ENCODE measurements at regions not wholly inside any gene's neighbourhood (a gene's known extent, or its start where the extent isn't known, plus 50 kb on each side); places are given as distances from the start of the nearest gene placed in this dataset.

DNA sequence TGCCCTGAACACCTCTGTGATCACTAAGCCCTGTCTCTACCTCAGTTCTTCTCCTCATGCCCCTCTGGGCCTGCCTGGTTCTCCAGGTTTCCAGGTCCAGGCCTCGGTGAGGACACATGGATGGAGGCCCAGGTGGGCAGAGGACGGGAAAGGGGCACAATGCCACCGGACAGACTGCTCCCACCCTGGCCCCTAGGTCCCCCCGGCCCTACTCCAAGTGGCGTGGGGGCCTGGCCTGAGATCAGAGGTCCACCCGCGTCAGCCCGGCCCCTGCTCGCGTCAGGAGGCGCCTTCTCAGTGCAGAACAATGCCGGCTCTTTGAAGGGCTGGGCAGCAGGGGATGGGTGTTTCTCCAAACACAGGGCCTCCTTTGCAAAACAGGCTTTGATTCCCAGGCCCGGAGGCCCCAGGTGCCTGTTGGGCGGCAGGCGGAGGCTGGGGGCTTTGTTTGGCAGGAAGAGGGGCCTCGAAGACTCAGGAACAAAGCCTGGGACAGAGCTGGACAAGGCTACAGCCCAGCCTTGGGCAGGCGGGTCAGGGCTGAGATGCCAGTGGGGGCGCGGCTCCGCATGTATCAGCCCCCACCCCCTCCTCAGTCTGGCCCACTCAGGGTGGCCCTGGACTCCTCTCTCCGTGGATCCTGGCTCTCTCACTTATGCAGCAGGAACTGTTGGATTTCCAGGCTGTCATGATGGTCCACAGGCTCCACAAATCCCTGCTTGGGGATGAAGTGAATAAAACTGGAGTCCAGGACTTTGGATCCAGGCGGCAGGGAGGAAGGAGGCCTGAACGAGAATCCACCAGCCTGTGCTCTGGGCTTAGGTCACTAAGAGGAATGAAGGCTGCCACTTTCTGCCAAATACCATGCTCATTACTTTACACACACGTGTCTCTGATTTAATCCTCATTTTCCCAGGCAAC, 77.4 kb upstream of the SLC2A1 start (continued):
- TF ChIP-seq, protein P1, sequence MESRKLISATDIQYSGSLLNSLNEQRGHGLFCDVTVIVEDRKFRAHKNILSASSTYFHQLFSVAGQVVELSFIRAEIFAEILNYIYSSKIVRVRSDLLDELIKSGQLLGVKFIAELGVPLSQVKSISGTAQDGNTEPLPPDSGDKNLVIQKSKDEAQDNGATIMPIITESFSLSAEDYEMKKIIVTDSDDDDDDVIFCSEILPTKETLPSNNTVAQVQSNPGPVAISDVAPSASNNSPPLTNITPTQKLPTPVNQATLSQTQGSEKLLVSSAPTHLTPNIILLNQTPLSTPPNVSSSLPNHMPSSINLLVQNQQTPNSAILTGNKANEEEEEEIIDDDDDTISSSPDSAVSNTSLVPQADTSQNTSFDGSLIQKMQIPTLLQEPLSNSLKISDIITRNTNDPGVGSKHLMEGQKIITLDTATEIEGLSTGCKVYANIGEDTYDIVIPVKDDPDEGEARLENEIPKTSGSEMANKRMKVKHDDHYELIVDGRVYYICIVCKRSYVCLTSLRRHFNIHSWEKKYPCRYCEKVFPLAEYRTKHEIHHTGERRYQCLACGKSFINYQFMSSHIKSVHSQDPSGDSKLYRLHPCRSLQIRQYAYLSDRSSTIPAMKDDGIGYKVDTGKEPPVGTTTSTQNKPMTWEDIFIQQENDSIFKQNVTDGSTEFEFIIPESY (IDR thresholded peaks at IDR 0.05; ENCODE audit: borderline replicate concordance, low read depth), result no peak
- TF ChIP-seq, protein P2, sequence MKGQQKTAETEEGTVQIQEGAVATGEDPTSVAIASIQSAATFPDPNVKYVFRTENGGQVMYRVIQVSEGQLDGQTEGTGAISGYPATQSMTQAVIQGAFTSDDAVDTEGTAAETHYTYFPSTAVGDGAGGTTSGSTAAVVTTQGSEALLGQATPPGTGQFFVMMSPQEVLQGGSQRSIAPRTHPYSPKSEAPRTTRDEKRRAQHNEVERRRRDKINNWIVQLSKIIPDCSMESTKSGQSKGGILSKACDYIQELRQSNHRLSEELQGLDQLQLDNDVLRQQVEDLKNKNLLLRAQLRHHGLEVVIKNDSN (IDR thresholded peaks at IDR 0.05; ENCODE audit: borderline replicate concordance, low read depth), result no peak
- no peak for TF ChIP-seq TCF12 (IDR thresholded peaks at IDR 0.05)
- TF ChIP-seq NFIC (IDR thresholded peaks at IDR 0.05; ENCODE audit: borderline replicate concordance), result no peak
- no peak for TF ChIP-seq TEAD4 (IDR thresholded peaks at IDR 0.05; ENCODE audit: borderline replicate concordance, insufficient read depth)
- TF ChIP-seq POLR2AphosphoS5 (IDR thresholded peaks at IDR 0.05; ENCODE audit: low read depth, low read length), result no peak
- TF ChIP-seq FOSL2 (IDR thresholded peaks at IDR 0.05; ENCODE audit: borderline replicate concordance, low read depth), result no peak
- no peak for TF ChIP-seq YY1 (IDR thresholded peaks at IDR 0.05; ENCODE audit: low read depth)
- TF ChIP-seq, protein P3, sequence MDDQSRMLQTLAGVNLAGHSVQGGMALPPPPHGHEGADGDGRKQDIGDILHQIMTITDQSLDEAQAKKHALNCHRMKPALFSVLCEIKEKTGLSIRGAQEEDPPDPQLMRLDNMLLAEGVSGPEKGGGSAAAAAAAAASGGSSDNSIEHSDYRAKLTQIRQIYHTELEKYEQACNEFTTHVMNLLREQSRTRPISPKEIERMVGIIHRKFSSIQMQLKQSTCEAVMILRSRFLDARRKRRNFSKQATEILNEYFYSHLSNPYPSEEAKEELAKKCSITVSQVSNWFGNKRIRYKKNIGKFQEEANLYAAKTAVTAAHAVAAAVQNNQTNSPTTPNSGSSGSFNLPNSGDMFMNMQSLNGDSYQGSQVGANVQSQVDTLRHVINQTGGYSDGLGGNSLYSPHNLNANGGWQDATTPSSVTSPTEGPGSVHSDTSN (IDR thresholded peaks at IDR 0.05), result no peak
- TF ChIP-seq, protein P4, sequence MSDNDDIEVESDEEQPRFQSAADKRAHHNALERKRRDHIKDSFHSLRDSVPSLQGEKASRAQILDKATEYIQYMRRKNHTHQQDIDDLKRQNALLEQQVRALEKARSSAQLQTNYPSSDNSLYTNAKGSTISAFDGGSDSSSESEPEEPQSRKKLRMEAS (IDR thresholded peaks at IDR 0.05; ENCODE audit: low read depth), result no peak
- no peak for TF ChIP-seq RCOR1 (IDR thresholded peaks at IDR 0.05; ENCODE audit: low read length)
- TF ChIP-seq CHD2 (IDR thresholded peaks at IDR 0.05; ENCODE audit: low read length, partially characterized antibody), result no peak

DNA sequence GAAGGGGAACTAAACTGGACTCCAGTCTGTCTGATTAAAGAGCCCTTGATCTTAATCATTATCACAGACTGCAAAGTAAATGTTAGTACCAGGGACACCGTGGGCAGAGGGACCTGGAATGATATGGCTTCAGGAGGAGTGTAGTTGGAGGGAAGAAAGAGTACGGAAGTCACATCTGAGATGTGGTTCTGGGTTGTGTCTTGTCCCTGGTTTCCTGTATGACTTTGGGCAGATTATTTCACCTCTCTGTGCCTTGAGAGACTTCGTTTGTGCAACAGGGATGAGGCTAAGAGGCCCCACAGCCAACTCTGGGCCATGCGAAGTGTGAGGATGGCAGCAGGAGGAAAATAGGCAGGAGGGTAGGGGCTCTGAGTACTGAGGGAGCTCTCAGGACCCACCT, 76.1 kb upstream of the SLC2A1 start:
- no peaks in the 10 kb centered on the region for H4K20me1 ChIP-seq (ENCODE audit: insufficient read depth)
- no peaks in the 10 kb centered on the region for H3K4me1 ChIP-seq (ENCODE audit: control insufficient read depth in 1 of 2, insufficient read depth in 2 of 2, low read depth in 1 of 2, low read length in 1 of 2)
- no peak overlapping the region for H3K9ac ChIP-seq
- 74% methylated on average over 4 of the region's 4 CpGs for WGBS (ENCODE audit: low lambda C conversion rate)
- CTCF ChIA-PET, result interaction anchor here (1.1 to 1.7 kb wide), 3 partner anchors 10 to 73 kb away, joined by 3 to 8 read pairs (median 3); no protein-coding TSS in a partner anchor
- POLR2A ChIA-PET, result no interaction called here
- H3K79me2 ChIP-seq (ENCODE audit: insufficient read depth), result no peaks in the 10 kb centered on the region
- no peak for TF ChIP-seq RXRA (IDR thresholded peaks at IDR 0.05; ENCODE audit: borderline replicate concordance, low read depth)
- TF ChIP-seq, protein P4 (IDR thresholded peaks at IDR 0.05; ENCODE audit: low read depth), result no peak
- TF ChIP-seq TEAD4 (IDR thresholded peaks at IDR 0.05; ENCODE audit: borderline replicate concordance, insufficient read depth), result no peak
- TF ChIP-seq RFX5 (IDR thresholded peaks at IDR 0.05; ENCODE audit: low read length), result no peak
- DNase-seq, result no peak
- H3K4me3 ChIP-seq (ENCODE audit: low read depth in 2 of 2, low read length in 1 of 2), result no peak overlapping the region
- no peaks in the 10 kb centered on the region for H3K9me2 ChIP-seq
- H3K4me2 ChIP-seq, result no peak overlapping the region
- no peaks in the 10 kb centered on the region for H3K27me3 ChIP-seq (ENCODE audit: insufficient read depth)
- no peaks in the 10 kb centered on the region for H3F3A ChIP-seq (replicated peaks; ENCODE audit: insufficient read depth)
- H3K27ac ChIP-seq (ENCODE audit: low read depth in 2 of 2, low read length in 1 of 2), result no peak overlapping the region
- H3K9me3 ChIP-seq, result no peaks in the 10 kb centered on the region
- H2AFZ ChIP-seq (ENCODE audit: low read depth), result no peak overlapping the region
- H3K36me3 ChIP-seq (replicated peaks in 1 of 2; ENCODE audit: control insufficient read depth in 1 of 2, insufficient read depth in 2 of 2, low read length in 1 of 2), result no peaks in the 10 kb centered on the region

Data from SK-N-SH (cell line).